Activated T-cell treated with anti-CD3 and anti-CD28 coated beads for 4 hours (primary cell): ENCODE measurements at regions not wholly inside any gene's neighbourhood (a gene's known extent, or its start where the extent isn't known, plus 50 kb on each side); places are given as distances from the start of the nearest gene placed in this dataset.

ENCODE experiments used
- DNase-seq: peaks from one replicate; pipeline ENCODE4 v3.0.0-alpha.2; 2020

DNA sequence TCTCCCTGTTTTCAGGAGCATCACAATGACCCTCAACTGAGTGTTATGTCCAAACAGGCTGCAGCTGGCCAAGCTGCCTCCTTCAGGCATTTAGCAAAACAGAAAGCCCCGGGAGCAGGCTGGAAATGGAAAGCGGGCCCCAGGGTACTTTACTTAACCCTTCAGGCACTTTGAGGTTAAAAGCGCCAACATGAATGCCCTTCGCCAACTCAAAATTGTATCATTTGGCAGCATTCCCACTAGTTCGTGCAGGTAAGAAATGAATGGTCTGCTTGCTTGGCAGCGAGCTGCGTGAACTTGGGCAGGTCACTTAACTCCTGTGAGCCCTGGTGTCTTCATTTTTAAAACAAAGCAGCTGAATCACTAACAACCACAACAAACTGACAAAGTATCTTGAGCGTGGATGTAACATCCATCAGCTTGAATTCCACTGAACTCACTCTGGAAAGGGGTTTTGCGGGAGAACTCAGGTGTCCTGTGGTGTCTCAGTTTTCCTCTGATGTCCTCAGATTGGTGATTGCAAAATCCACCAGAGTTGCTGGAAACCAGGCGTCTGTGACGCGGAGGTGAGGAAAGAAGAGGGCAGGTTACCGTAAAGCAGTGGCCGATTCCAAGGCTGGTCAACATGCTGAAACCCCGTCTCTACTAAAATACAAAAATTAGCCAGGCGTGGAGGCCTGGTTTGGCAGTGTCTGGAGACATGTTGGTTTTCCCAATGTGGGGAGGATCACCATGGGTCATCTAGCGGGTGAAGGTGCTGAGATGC is 118.8 kb upstream of the ZNF217 start:
- no peak for DNase-seq

DNA sequence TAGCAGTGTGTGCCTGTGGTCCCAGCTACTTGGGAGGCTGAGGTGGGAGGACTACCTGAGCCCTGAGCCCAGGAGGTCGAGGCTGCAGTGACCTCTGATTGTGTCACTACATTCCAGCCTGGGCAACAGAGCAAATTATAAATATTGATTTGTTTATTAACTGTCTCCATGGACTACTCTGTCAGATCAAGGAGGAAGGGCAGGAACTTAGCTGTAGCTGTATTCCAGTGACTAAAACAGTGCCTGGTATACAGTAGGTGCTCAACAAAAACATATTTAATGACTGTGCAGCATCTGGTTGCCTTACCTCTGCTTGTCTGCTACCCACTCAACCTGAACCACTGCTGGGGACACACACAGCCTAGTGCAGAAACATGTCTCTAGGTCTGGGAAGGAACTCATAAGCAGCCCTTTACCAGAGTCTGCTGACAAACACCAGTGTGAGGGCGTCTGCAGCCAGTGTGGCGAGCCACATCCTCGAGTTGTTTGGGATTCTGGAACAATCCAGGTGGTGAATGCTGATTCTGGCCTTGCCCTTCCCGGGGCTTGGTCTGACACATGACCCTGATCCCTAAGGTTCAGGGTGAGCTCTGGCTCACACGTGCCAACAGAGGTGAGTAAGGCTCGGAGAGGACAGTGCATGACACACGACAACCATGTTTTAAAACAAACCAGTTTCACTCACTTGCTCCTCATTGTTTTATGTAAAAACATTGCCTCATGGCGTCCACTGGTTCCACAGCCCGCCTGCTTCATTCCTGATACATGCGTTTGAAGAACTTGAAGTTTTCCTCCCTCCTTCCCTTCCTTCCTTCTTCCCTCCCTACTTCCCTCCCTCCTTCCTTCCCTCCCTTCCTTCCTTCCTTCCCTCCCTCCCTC is 117.9 kb upstream of the ZNF217 start:
- no peak for DNase-seq

- no peak for DNase-seq
Measured at GRCh38 chr20:53708129-53708968, 114.7 kb upstream of the ZNF217 start.

- DNase-seq = peak; percentile 18
Measured at GRCh38 chr20:53707371-53708055, 113.9 kb upstream of the ZNF217 start.

- DNase-seq = no peak
Measured at GRCh38 chr20:53706466-53707370, 113.1 kb upstream of the ZNF217 start.

- DNase-seq = no peak
Measured at GRCh38 chr20:53706008-53706465, 112.4 kb upstream of the ZNF217 start.

GRCh38 chr20:53702617-53703016 is 109.0 kb upstream of the ZNF217 start:
- DNase-seq = no peak

DNA sequence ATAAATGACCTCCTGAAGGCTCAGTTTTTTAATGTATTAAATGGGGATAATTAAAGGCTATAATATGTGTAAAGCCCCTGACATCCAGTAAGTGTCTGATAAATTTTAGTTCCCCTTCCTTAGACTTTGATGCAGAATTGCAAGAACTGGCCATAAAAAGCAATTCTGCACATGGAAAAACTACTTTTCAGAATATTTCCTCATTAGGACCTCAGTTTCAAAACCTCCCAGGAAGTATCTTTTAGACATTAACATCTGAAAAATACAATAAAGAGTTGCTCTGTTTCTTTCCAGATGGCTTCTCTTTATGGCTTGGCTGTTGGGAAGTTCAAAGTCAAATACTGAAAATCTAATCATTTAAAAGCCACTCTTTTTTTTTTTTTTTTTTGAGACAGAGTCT is 106.3 kb upstream of the ZNF217 start:
- DNase-seq = no peak

- no peak for DNase-seq
Measured at GRCh38 chr20:53699085-53699674, 105.5 kb upstream of the ZNF217 start.

- no peak for DNase-seq
Measured at GRCh38 chr20:53698371-53698978, 104.8 kb upstream of the ZNF217 start.

DNA sequence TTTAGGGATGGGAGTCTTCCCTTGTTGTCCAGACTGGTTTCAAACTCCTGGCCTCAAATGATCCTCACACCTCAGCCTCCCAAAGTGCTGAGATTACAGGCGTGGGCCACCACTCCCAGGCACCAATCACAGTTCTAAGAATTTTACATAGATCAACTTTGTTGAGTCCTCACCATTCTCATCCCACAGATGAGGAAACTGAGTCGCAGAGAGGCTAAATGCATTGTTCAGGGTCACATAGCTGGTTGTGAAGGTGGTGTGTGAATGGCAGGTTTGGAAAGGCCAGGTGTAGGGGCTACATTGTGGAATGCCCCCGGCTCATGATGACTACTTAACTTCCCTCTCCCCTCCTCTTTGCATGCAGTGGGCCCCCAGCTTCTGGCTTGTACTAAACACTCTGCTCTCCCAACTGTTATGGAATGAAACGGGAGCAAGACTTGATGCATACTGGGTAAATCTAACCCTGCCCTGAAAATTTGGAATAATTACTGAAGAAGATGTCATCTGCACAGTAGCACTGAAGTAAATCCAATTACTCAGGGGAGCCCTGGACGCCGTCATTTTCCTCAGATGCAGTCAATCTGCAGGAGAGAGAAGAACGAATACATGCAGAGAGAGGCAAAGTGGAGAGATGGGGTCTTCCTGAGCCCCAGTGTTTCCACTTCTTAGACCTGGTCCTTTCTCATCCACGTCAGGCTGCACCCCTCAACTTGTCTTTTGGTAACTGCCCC is 102.3 kb upstream of the ZNF217 start:
- DNase-seq = no peak

DNA sequence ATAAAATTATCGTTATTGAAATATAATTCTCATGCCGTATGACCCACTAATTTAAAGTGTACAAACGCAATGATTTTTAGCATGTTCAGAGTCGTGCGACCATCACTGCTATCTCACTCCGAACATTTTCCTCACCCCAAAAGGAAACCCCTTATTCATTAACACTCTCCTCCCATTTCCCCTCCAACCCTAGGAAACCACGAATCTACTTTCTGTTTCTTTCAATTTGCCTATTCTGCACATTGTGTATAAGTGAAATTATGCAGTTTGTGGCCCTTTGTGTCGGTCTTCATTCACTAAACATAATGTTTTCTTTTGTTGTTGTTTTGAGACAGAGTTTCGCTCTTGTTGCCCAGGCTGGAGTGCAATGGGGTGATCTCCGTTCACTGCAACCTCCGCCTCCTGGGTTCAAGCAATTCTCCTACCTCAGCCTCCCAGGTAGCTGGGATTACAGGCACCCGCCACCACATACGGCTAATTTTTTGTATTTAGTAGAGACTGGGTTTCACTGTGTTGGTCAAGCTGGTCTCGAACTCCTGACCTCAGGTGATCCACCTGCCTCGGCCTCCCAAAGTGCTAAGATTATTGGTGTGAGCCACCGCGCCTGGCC is 99.7 kb upstream of the ZNF217 start:
- no peak for DNase-seq

GRCh38 chr20:53692465-53693067 is 98.9 kb upstream of the ZNF217 start:
- no peak for DNase-seq

DNA sequence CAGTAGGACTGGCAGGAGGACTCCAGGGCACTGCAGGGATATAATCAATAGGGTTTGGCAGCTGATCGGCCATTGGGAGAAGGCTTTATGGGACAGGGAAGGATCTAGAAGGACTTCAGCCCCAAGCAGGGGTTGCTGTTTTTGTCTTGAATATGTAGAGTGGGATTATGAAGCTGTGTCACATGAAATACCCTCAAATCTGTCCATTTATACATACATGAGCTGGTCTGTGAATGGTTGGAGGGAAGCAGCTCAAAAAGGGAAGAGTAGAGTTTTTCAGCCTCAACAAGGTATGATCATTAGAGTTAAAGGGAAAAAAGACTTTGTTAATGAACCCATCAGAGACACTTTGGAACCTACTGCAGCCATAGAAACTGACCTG is 98.2 kb upstream of the ZNF217 start:
- no peak for DNase-seq

DNA sequence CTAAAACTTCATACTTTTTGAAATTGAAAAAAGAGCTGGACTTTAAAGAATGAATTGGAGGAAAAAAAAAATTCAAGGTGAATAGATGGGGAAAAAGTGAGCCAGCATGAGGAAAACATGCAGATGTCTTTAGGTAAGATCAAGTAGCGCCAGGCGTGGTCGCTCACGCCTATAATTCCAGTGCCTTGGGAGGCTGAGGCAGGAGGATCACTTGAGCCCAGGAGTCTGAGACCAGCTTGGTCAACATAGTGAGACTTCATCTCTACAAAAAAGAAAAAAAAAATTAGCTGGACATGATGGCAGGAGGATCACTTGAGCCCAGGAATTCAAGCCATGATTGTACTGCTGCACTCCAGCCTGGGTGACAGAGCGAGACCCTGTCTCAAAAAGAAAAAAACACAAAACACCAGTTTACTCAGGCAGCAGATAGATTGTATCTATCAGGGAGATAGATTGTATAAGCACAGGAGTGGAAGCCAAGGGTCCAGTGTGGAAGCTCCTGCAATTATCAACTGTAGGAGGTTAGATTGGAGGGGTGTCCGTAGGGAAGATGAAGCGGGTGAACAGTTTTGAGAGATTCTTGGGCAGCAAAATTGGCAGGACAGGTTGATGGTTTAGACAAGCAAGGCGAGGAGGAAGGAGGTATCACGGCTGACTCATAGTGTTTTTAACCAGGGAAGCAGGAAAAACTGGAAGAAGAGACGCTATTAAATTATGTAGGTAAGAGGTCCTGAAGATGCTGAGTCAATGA is 97.6 kb upstream of the ZNF217 start:
- no peak for DNase-seq

- DNase-seq = no peak
Measured at GRCh38 chr20:53688085-53688484, 94.4 kb upstream of the ZNF217 start.

- no peak for DNase-seq
Measured at GRCh38 chr20:53685070-53685595, 91.5 kb upstream of the ZNF217 start.

DNA sequence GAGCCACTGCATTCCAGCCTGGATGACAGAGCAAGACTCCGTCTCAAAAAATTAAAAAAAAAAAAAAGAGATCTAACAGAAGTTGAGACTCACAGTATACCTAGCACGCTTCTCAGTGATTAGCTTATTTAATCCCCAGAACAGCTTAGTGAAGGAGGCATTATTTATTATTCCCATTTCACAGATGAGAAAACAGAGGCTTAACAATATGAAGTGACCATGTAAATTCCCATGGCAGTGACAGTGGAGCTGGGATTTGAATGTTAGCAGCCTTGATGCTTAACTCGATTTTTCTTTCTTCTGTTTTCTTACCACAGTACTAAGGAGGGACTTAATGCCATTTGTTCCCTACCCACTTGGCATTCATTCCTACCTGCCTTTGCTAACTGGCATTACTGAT is 89.9 kb upstream of the ZNF217 start:
- DNase-seq = no peak
